ENCODE measurements at regions not wholly inside any gene's neighbourhood (a gene's known extent, or its start where the extent isn't known, plus 50 kb on each side); places are given as distances from the start of the nearest gene placed in this dataset.
A peak's percentile ranks its signal among the peaks of the same experiment; 100 is the strongest.
"Not testable (repeated sequence)": the region's sequence is repeated elsewhere in the genome, so short reads cannot be mapped to it uniquely, and the experiment has no call there.

DNA sequence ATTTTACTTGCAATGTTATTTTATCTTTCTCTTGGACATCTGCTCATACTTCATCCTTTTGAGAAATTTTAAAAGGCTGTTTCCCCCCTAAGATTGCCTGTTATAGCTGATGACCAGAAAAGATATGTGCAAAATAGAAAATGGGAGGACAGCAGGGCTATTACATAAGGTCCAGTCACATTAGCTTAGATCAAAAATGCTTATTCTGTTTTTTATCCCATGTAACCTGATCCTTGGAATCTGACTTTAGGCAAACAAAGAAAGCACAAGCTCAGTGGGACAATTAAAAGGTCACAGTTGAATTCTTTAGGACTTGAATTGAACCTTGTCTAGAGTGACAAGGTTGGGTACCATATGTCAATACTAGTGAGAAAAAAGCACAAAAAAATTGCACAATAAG, 65.1 kb upstream of the TRHDE start:
- no peak overlapping the region for H3K4me3 ChIP-seq (replicated peaks; ENCODE audit: low read depth, low read length)
- TF ChIP-seq CTCF (IDR thresholded peaks at IDR 0.05; ENCODE audit: low read length, missing control alignments): no peak
- DNase-seq (ENCODE audit: low read depth): no peak

DNA sequence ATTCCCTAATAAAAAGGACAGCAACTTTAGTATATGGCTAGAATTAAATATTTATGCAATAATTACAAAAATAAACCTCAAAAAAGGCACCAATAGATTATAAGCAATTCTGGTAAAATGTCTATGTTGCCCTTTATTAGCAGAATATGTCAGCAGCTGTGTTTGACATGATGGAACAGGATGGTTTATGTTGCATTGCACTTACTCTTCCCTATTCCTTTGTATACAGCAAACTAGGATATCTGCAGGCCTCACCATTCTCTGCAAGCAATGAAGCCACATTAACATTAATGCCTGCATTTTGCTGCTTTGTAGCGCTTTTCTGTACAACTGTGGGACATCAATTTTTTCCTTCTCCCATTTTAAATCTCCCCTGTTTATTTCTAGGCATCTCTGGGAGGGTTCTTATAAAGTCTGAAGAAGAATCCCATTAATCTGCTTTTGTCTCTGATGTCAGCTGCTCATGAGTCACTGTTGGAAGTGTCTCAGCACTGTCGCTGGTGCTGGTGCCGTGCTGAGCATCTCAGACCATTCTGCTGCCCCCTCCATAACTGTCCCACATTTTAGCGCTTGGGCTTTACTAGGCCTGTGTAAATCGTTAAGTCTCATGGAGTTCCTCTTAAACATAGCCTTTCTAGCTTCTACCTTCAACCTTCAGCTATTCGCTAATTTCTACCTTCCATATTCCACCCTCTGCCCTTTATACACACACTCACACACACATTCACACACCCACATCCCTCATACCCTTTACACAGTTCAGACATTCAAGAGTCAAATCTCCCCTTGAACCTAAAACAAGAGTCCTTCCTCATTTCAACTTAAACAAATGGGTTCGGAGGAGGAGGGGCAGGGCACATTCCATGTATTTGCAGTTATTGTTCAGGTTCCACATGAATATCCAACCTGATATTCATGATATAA, 64.4 kb upstream of the TRHDE start:
- no peak for TF ChIP-seq CTCF (IDR thresholded peaks at IDR 0.05; ENCODE audit: low read length, missing control alignments)
- DNase-seq (ENCODE audit: low read depth): no peak
- H3K4me3 ChIP-seq (replicated peaks; ENCODE audit: low read depth, low read length): no peak overlapping the region

DNA sequence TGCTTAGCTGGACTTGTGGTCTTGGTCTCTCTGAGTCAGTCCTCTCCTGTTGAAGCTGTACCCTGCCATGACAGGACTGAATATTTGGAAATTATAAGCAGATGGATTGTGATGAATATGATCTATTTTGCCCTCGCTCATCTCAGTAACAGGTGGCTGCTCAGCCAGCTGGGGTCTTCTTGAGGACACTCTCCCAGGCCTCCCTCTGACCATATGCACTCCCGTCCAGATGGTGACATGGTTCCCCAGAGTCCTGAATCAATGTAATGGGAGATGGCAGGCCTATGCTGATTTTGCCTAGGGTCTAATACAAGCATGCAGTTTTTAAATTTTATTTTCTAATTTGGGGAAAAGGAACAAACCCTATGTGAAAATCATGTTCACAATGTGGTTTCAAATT, 63.1 kb upstream of the TRHDE start:
- DNase-seq (ENCODE audit: low read depth): no peak
- H3K4me3 ChIP-seq (replicated peaks; ENCODE audit: low read depth, low read length): no peak overlapping the region
- no peak for TF ChIP-seq CTCF (IDR thresholded peaks at IDR 0.05; ENCODE audit: low read length, missing control alignments)

DNA sequence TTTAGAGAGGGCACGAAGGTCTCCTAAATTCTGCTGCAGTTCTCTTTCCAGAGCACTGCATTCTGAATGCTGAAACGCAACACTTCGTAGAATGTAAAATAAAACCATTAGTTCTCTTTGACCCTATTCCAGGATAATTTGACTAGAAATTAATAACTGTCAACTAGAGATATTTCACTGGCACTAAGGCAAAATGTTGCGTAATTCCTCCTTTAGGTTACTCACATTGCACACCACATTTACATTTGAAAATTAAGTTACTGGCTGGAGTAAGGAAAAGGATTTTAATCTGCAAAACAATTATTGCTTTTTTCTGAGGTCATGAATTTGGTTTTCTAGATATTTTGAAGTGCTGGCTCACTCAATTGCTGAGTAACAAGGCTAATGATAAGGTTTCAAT, 58.0 kb upstream of the TRHDE start:
- H3K4me3 ChIP-seq (replicated peaks; ENCODE audit: low read depth, low read length): no peak overlapping the region
- no peak for TF ChIP-seq CTCF (IDR thresholded peaks at IDR 0.05; ENCODE audit: low read length, missing control alignments)
- DNase-seq (ENCODE audit: low read depth): peak; percentile 25

DNA sequence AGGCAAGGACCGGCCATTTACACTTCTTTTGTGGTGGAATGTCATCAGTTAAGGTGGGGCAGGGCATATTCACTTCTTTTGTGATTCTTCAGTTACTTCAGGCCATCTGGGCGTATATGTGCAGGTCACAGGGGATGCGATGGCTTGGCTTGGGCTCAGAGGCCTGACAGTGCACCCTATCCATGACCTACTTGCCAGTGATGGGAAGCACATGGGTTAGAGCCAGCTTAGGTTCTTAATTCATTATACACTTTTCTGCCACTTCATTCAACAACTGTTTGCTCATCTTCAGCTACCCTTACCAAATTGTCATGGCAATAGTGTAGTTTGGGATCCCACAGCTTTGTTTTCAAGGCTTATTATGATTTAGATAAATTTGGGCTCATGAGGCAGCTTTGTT, 56.9 kb upstream of the TRHDE start:
- not testable (repeated sequence) for H3K4me3 ChIP-seq (replicated peaks; ENCODE audit: low read depth, low read length); DNase-seq (ENCODE audit: low read depth)

- no peak for DNase-seq (ENCODE audit: low read depth)
- no peak overlapping the region for H3K4me3 ChIP-seq (replicated peaks; ENCODE audit: low read depth, low read length)
- no peak for TF ChIP-seq CTCF (IDR thresholded peaks at IDR 0.05; ENCODE audit: low read length, missing control alignments)
Measured at GRCh38 chr12:72219937-72220336, 52.2 kb upstream of the TRHDE start.

All from fibroblast of pulmonary artery (primary cell).